ENCODE measurements at regions not wholly inside any gene's neighbourhood (a gene's known extent, or its start where the extent isn't known, plus 50 kb on each side); places are given as distances from the start of the nearest gene placed in this dataset.

- 68% methylated on average over 3 of the region's 3 CpGs for WGBS
- Histone ChIP-seq H3K36me3 (ENCODE audit: control insufficient read depth in 4 of 4, insufficient read depth in 3 of 4, low read depth in 1 of 4, low read length in 3 of 4) (no peaks in the 10 kb centered on the region), H3K27me3 (ENCODE audit: control insufficient read depth in 4 of 4, insufficient read depth in 4 of 4, low read length in 3 of 4) (no peaks in the 10 kb centered on the region), H3K4me3 (ENCODE audit: low read depth in 1 of 3, low read length in 3 of 3) (no peak overlapping the region), H3K9ac (ENCODE audit: low read depth in 1 of 2, low read length in 2 of 2) (no peak overlapping the region), H3K4me1 (ENCODE audit: control insufficient read depth in 4 of 4, insufficient read depth in 4 of 4, low read length in 3 of 4) (no peaks in the 10 kb centered on the region), H3K27ac (ENCODE audit: low read depth in 1 of 2, low read length in 2 of 2) (no peak overlapping the region), H3K9me3 (ENCODE audit: control insufficient read depth in 4 of 4, low read length in 3 of 4) (no peaks in the 10 kb centered on the region)
- TF ChIP-seq YY1 (IDR thresholded peaks at IDR 0.05) (no peak), MAX (IDR thresholded peaks at IDR 0.05) (no peak), NR2F2 (IDR thresholded peaks at IDR 0.05) (no peak), RAD21 (IDR thresholded peaks at IDR 0.05) (no peak), RXRA (IDR thresholded peaks at IDR 0.05) (no peak), FOXA1 (IDR thresholded peaks at IDR 0.05) (no peak), HNF4A (conservative IDR thresholded peaks at IDR 0.05) (no peak), FOXA2 (IDR thresholded peaks at IDR 0.05) (no peak), EGR1 (IDR thresholded peaks at IDR 0.05; ENCODE audit: low read depth in 2 of 2) (no peak)
- no peak for DNase-seq (ENCODE audit: low spot score)
Observed at GRCh38 chr3:86865506-86865905, 125.4 kb downstream of the VGLL3 start.

- 35% methylated on average over 1 of the region's 1 CpG for WGBS
- TF ChIP-seq NR2F2 (IDR thresholded peaks at IDR 0.05) (no peak), EGR1 (IDR thresholded peaks at IDR 0.05; ENCODE audit: low read depth in 2 of 2) (no peak), MAX (IDR thresholded peaks at IDR 0.05) (no peak), FOXA2 (IDR thresholded peaks at IDR 0.05) (no peak), SP1 (IDR thresholded peaks at IDR 0.05) (no peak)
Observed at GRCh38 chr3:86856711-86857110, 134.2 kb downstream of the VGLL3 start.

GRCh38 chr3:86849991-86850390 lies 141.0 kb downstream of the VGLL3 start:
- Histone ChIP-seq H3K4me1 (ENCODE audit: control insufficient read depth in 4 of 4, insufficient read depth in 4 of 4, low read length in 3 of 4) (no peaks in the 10 kb centered on the region), H3K9ac (ENCODE audit: low read depth in 1 of 2, low read length in 2 of 2) (no peak overlapping the region), H3K27me3 (ENCODE audit: control insufficient read depth in 4 of 4, insufficient read depth in 4 of 4, low read length in 3 of 4) (peaks cover 0 to 3% (median 0%) of the 10 kb centered on the region in 4 donors), H3K9me3 (ENCODE audit: control insufficient read depth in 4 of 4, low read length in 3 of 4) (no peaks in the 10 kb centered on the region), H3K27ac (ENCODE audit: low read depth in 1 of 2, low read length in 2 of 2) (no peak overlapping the region), H3K4me3 (ENCODE audit: low read depth in 1 of 3, low read length in 3 of 3) (no peak overlapping the region), H3K36me3 (ENCODE audit: control insufficient read depth in 4 of 4, insufficient read depth in 3 of 4, low read depth in 1 of 4, low read length in 3 of 4) (no peaks in the 10 kb centered on the region)
- no peak for DNase-seq (ENCODE audit: low spot score)
- WGBS, result 59% methylated on average over 1 of the region's 1 CpG
- TF ChIP-seq FOXA2 (IDR thresholded peaks at IDR 0.05) (no peak), GABPA (IDR thresholded peaks at IDR 0.05 in 1 of 2, conservative IDR thresholded peaks at IDR 0.05 in 1 of 2) (no peak), HNF4A (conservative IDR thresholded peaks at IDR 0.05) (no peak), NR2F2 (IDR thresholded peaks at IDR 0.05) (no peak), ATF3 (IDR thresholded peaks at IDR 0.05) (no peak), RAD21 (IDR thresholded peaks at IDR 0.05) (no peak), SP1 (IDR thresholded peaks at IDR 0.05) (no peak), ZBTB33 (IDR thresholded peaks at IDR 0.05) (no peak), TAF1 (conservative IDR thresholded peaks at IDR 0.05) (no peak), EGR1 (IDR thresholded peaks at IDR 0.05; ENCODE audit: low read depth in 2 of 2) (no peak), YY1 (IDR thresholded peaks at IDR 0.05) (no peak), REST (IDR thresholded peaks at IDR 0.05) (no peak), JUND (IDR thresholded peaks at IDR 0.05) (no peak)

More at GRCh38 chr3:86856711-86857110, 134.2 kb downstream of the VGLL3 start:
- no peak for DNase-seq (ENCODE audit: low spot score)
- Histone ChIP-seq H3K4me3 (ENCODE audit: low read depth in 1 of 3, low read length in 3 of 3) (no peak overlapping the region), H3K36me3 (ENCODE audit: control insufficient read depth in 4 of 4, insufficient read depth in 3 of 4, low read depth in 1 of 4, low read length in 3 of 4) (no peaks in the 10 kb centered on the region), H3K4me1 (ENCODE audit: control insufficient read depth in 4 of 4, insufficient read depth in 4 of 4, low read length in 3 of 4) (no peaks in the 10 kb centered on the region), H3K9me3 (ENCODE audit: control insufficient read depth in 4 of 4, low read length in 3 of 4) (no peaks in the 10 kb centered on the region), H3K27me3 (ENCODE audit: control insufficient read depth in 4 of 4, insufficient read depth in 4 of 4, low read length in 3 of 4) (no peaks in the 10 kb centered on the region), H3K27ac (ENCODE audit: low read depth in 1 of 2, low read length in 2 of 2) (no peak overlapping the region), H3K9ac (ENCODE audit: low read depth in 1 of 2, low read length in 2 of 2) (no peak overlapping the region)
